Esophagus muscularis mucosa (tissue), 4 donors: ENCODE measurements at regions not wholly inside any gene's neighbourhood (a gene's known extent, or its start where the extent isn't known, plus 50 kb on each side); places are given as distances from the start of the nearest gene placed in this dataset.
"Not testable (repeated sequence)": the region's sequence is repeated elsewhere in the genome, so short reads cannot be mapped to it uniquely, and the experiment has no call there.

Experiments used
- CTCF ChIP-seq, 3 experiments: fragments of 200-600 bp in 2 of 3; fragments of 450-650 bp in 1 of 3; sonication (generic) in 2 of 3; IDR thresholded peaks; one replicate each; pipeline ENCODE4 v1.5.1; 2017 to 2019; ENCODE audit warnings: antibody characterized with exemption in 3 of 3, mild to moderate bottlenecking in 2 of 3, moderate library complexity in 1 of 3
- EP300 ChIP-seq: sonication (generic); formaldehyde crosslinking; IDR thresholded peaks from one replicate; pipeline ENCODE4 v1.6.1; 2017; ENCODE audit warnings: antibody characterized with exemption
- POLR2A ChIP-seq: fragments of 450-650 bp; IDR thresholded peaks from one replicate; pipeline ENCODE4 v1.6.1; 2017; ENCODE audit warnings: antibody characterized with exemption, moderate library complexity, mild to moderate bottlenecking, low read depth
- POLR2AphosphoS5 ChIP-seq, 2 donors: sonication (generic); formaldehyde crosslinking; IDR thresholded peaks; one replicate each; pipeline ENCODE4 v1.6.1; 2017; ENCODE audit warnings: antibody characterized with exemption in 2 of 2

DNA sequence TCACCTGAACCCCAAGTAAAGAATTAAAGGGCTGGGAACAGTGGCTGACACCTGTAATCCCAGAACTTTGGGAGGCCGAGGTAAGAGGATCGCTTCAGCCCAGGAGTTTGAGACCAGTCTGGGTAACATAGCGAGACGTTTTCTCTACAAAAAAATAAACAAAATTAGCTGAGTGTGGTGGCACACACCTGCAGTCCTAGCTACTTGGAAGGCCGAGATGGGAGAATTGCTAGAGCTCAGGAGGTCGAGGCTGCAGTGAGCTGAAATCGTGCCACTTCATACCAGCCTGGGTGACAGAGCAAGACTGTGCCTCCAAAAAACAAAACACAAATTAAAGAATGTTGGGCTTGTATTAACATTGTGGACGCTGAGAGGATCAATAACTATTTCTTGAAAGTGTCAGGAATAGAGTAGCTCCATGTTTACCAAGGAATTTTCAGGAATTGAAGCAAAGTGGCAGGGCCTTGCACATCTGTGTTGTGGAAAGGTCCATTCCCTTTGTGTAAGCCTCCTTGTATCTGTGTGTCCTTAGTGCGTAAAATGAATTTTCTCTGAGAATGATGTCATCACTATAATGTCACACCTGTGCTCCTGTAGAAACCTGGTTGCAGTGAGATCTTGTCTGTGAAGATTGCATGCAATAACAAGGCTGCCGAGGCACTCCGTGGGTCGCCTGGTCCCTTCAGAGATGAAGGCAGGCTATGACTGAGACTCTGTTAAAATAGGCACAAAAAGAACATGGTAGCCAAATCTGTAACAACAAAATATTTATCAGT, 2692.6 kb upstream of the DEFB115 start:
- TF ChIP-seq POLR2A; CTCF (IDR thresholded peaks at IDR 0.05); POLR2AphosphoS5 (IDR thresholded peaks at IDR 0.05); EP300: not testable (repeated sequence)
